K562 (cell line): ENCODE measurements at regions not wholly inside any gene's neighbourhood (a gene's known extent, or its start where the extent isn't known, plus 50 kb on each side); places are given as distances from the start of the nearest gene placed in this dataset.

ENCODE experiments used
- BRCA1 ChIP-seq, 2 experiments: fragments of 450-650 bp in 1 of 2; sonication (generic) in 1 of 2; formaldehyde crosslinking in 1 of 2; IDR thresholded peaks; 2 replicates each; pipeline versions ENCODE4 v1.5.0 to v1.6.1; 2017 to 2020; ENCODE audit warnings: mild to moderate bottlenecking in 1 of 2, missing genetic modification reagents in 1 of 2
- BRF1 ChIP-seq: IDR thresholded peaks from 3 replicates; pipeline ENCODE4 v1.6.1; 2011; ENCODE audit warnings: borderline replicate concordance, mild to moderate bottlenecking; ENCODE audit not compliant: insufficient read length; ENCODE audit errors: extremely low read depth
- MIER1 ChIP-seq: fragments of 450-650 bp; IDR thresholded peaks from 2 replicates; pipeline ENCODE4 v1.6.1; 2016; ENCODE audit warnings: antibody characterized with exemption, mild to moderate bottlenecking, low read depth
- ZNF589 ChIP-seq: fragments of 200-800 bp; sonication (Bioruptor generic); IDR thresholded peaks from 2 replicates; pipeline ENCODE4 v1.6.1; 2016; ENCODE audit warnings: low read depth, missing genetic modification characterization, missing compliant biosample characterization

- TF ChIP-seq MIER1, result no peak
- TF ChIP-seq ZNF589 (CRISPR knock-in tag), result no peak
- no peak for TF ChIP-seq BRF1
- no peak for TF ChIP-seq BRCA1 (IDR thresholded peaks at IDR 0.05)
- no peak for TF ChIP-seq BRCA1 (CRISPR knock-in tag; IDR thresholded peaks at IDR 0.05)
These were observed 336.2 kb downstream of the SLC7A11 start for GRCh38 chr4:137905930-137906329.
